Neural progenitor cell (in vitro differentiated cells): ENCODE measurements at regions not wholly inside any gene's neighbourhood (a gene's known extent, or its start where the extent isn't known, plus 50 kb on each side); places are given as distances from the start of the nearest gene placed in this dataset.
A peak's percentile ranks its signal among the peaks of the same experiment; 100 is the strongest.

Experiments
- DNase-seq: peaks from one replicate; pipeline ENCODE4 v3.0.0-alpha.2; 2016; ENCODE audit warnings: low spot score
- H2AFZ ChIP-seq: fragments of 200-600 bp; sonication (generic); replicated peaks from 2 replicates; pipeline ENCODE4 v1.6.1; 2016; ENCODE audit warnings: antibody characterized with exemption
- H3F3A ChIP-seq: fragments of 200-600 bp; sonication (generic); 2 replicates; pipeline ENCODE4 v1.6.1; 2016; ENCODE audit warnings: antibody characterized with exemption, low read depth
- H3K27ac ChIP-seq: fragments of 200-600 bp; sonication (generic); 2 replicates; pipeline ENCODE4 v1.5.1; 2016; ENCODE audit warnings: mild to moderate bottlenecking
- H3K27me3 ChIP-seq: fragments of 200-600 bp; sonication (generic); 2 replicates; pipeline ENCODE4 v1.6.1; 2016; ENCODE audit warnings: mild to moderate bottlenecking, moderate library complexity
- H3K36me3 ChIP-seq: fragments of 200-600 bp; sonication (generic); 2 replicates; pipeline ENCODE4 v1.5.1; 2016
- H3K4me1 ChIP-seq: fragments of 200-600 bp; sonication (generic); 2 replicates; pipeline ENCODE4 v1.6.1; 2016; ENCODE audit warnings: mixed run types
- H3K4me2 ChIP-seq: fragments of 200-600 bp; sonication (generic); 2 replicates; pipeline ENCODE4 v1.6.1; 2016
- H3K4me3 ChIP-seq: fragments of 200-600 bp; sonication (generic); 2 replicates; pipeline ENCODE4 v1.5.1; 2016
- H3K79me2 ChIP-seq: fragments of 200-600 bp; sonication (generic); 2 replicates; pipeline ENCODE4 v1.6.1; 2016; ENCODE audit warnings: low read depth
- H3K9ac ChIP-seq: fragments of 200-600 bp; sonication (generic); 2 replicates; pipeline ENCODE4 v1.6.1; 2016
- H3K9me3 ChIP-seq: fragments of 200-600 bp; sonication (generic); 2 replicates; pipeline ENCODE4 v1.5.1; 2016; ENCODE audit warnings: low read depth
- H4K20me1 ChIP-seq: fragments of 200-600 bp; sonication (generic); 2 replicates; pipeline ENCODE4 v1.6.1; 2016; ENCODE audit warnings: low read depth
- H3K27ac Mint-ChIP-seq: 3 replicates; pipeline ENCODE4 v1.8.0; 2021; ENCODE audit warnings: mixed read lengths
- H3K27me3 Mint-ChIP-seq: 2 replicates; pipeline ENCODE4 v1.8.0; 2022; ENCODE audit warnings: low read depth, mild to moderate bottlenecking, inconsistent platforms, moderate library complexity, mixed read lengths; ENCODE audit not compliant: insufficient read depth
- H3K36me3 Mint-ChIP-seq: 3 replicates; pipeline ENCODE4 v1.8.0; 2021; ENCODE audit warnings: mixed read lengths
- H3K4me1 Mint-ChIP-seq: 3 replicates; pipeline ENCODE4 v1.8.0; 2021; ENCODE audit warnings: mixed read lengths
- H3K4me3 Mint-ChIP-seq: 3 replicates; pipeline ENCODE4 v1.8.0; 2021; ENCODE audit warnings: mild to moderate bottlenecking, moderate library complexity, mixed read lengths
- H3K9me3 Mint-ChIP-seq: 3 replicates; pipeline ENCODE4 v1.8.0; 2020; ENCODE audit warnings: mixed read lengths
- EZH2 ChIP-seq: fragments of 200-600 bp; sonication (generic); IDR thresholded peaks from 2 replicates; pipeline ENCODE4 v1.6.1; 2017; ENCODE audit warnings: antibody characterized with exemption, mild to moderate bottlenecking, moderate library complexity
- EZH2phosphoT487 ChIP-seq: fragments of 200-600 bp; sonication (generic); IDR thresholded peaks from 2 replicates; pipeline ENCODE4 v1.6.1; 2017; ENCODE audit warnings: antibody characterized with exemption
- TF ChIP-seq, protein P1 (sequence below): fragments of 200-600 bp; sonication (generic); IDR thresholded peaks from 2 replicates; pipeline ENCODE4 v1.5.1; 2017; ENCODE audit warnings: antibody characterized with exemption, mild to moderate bottlenecking

GRCh38 chrX:68914479-68914946 lies 85.7 kb downstream of the EFNB1 start:
- peaks cover 8% of the 10 kb centered on the region for H3K9me3 Mint-ChIP-seq
- peak; percentile 57 for DNase-seq
- H3K4me3 Mint-ChIP-seq = no peak overlapping the region
- H3K36me3 Mint-ChIP-seq = no peaks in the 10 kb centered on the region
- no peaks in the 10 kb centered on the region for H3K9me3 ChIP-seq
- H3K36me3 ChIP-seq = no peaks in the 10 kb centered on the region
- H3K27ac ChIP-seq = no peak overlapping the region
- H3K27me3 Mint-ChIP-seq = peaks cover 12% of the 10 kb centered on the region
- H4K20me1 ChIP-seq = peaks cover 18% of the 10 kb centered on the region
- H3K4me1 ChIP-seq = peaks cover 21% of the 10 kb centered on the region
- H3K27ac Mint-ChIP-seq = no peak overlapping the region
- H3K79me2 ChIP-seq = no peaks in the 10 kb centered on the region
- TF ChIP-seq EZH2phosphoT487 (no peak), EZH2 (no peak)
- TF ChIP-seq, protein P1, sequence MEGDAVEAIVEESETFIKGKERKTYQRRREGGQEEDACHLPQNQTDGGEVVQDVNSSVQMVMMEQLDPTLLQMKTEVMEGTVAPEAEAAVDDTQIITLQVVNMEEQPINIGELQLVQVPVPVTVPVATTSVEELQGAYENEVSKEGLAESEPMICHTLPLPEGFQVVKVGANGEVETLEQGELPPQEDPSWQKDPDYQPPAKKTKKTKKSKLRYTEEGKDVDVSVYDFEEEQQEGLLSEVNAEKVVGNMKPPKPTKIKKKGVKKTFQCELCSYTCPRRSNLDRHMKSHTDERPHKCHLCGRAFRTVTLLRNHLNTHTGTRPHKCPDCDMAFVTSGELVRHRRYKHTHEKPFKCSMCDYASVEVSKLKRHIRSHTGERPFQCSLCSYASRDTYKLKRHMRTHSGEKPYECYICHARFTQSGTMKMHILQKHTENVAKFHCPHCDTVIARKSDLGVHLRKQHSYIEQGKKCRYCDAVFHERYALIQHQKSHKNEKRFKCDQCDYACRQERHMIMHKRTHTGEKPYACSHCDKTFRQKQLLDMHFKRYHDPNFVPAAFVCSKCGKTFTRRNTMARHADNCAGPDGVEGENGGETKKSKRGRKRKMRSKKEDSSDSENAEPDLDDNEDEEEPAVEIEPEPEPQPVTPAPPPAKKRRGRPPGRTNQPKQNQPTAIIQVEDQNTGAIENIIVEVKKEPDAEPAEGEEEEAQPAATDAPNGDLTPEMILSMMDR = no peak
- H3K27me3 ChIP-seq = peaks cover 40% of the 10 kb centered on the region
- H3K9ac ChIP-seq = no peak overlapping the region
- no peak overlapping the region for H2AFZ ChIP-seq
- peak overlapping the region; percentile 10 for H3K4me2 ChIP-seq
- H3K4me3 ChIP-seq = no peak overlapping the region
- peaks cover 10% of the 10 kb centered on the region for H3F3A ChIP-seq
- peaks cover 62% of the 10 kb centered on the region for H3K4me1 Mint-ChIP-seq

- Histone ChIP-seq H3K4me3 (peak overlapping the region; percentile 32), H3K9ac (no peak overlapping the region), H3K4me1 (peaks cover 20% of the 10 kb centered on the region), H3K27me3 (peaks cover 27% of the 10 kb centered on the region), H3K36me3 (no peaks in the 10 kb centered on the region), H2AFZ (no peak overlapping the region), H3K9me3 (no peaks in the 10 kb centered on the region), H3K79me2 (no peaks in the 10 kb centered on the region), H3K4me2 (peak overlapping the region; percentile 67), H3F3A (peaks cover 8% of the 10 kb centered on the region), H3K27ac (no peak overlapping the region), H4K20me1 (peaks cover 17% of the 10 kb centered on the region)
- Mint-ChIP-seq H3K4me1 (peaks cover 65% of the 10 kb centered on the region), H3K27me3 (peaks cover 12% of the 10 kb centered on the region), H3K4me3 (peak overlapping the region; percentile 77), H3K9me3 (peaks cover 6% of the 10 kb centered on the region), H3K36me3 (no peaks in the 10 kb centered on the region), H3K27ac (peak overlapping the region; percentile 99)
- peak; percentile 49 for DNase-seq
- no peak for TF ChIP-seq EZH2phosphoT487
- TF ChIP-seq, protein P1 = no peak
- TF ChIP-seq EZH2 = no peak
Observed at GRCh38 chrX:68913249-68913547, 84.4 kb downstream of the EFNB1 start.

- H3K79me2 ChIP-seq = no peaks in the 10 kb centered on the region
- H3K4me3 Mint-ChIP-seq = peak overlapping the region; percentile 77
- H4K20me1 ChIP-seq = peaks cover 9% of the 10 kb centered on the region
- no peak overlapping the region for H2AFZ ChIP-seq
- H3K9me3 ChIP-seq = no peaks in the 10 kb centered on the region
- no peaks in the 10 kb centered on the region for H3K36me3 ChIP-seq
- peaks cover 12% of the 10 kb centered on the region for H3K4me1 ChIP-seq
- H3K4me1 Mint-ChIP-seq = peaks cover 59% of the 10 kb centered on the region
- H3K27ac ChIP-seq = no peak overlapping the region
- H3K27me3 Mint-ChIP-seq = peaks cover 12% of the 10 kb centered on the region
- no peak for TF ChIP-seq EZH2phosphoT487
- no peak for TF ChIP-seq EZH2
- TF ChIP-seq, protein P1 = no peak
- H3K9me3 Mint-ChIP-seq = peaks cover 6% of the 10 kb centered on the region
- DNase-seq = peak; percentile 57
- no peak overlapping the region for H3K9ac ChIP-seq
- peaks cover 3% of the 10 kb centered on the region for H3F3A ChIP-seq
- peaks cover 22% of the 10 kb centered on the region for H3K27me3 ChIP-seq
- H3K4me2 ChIP-seq = peak overlapping the region; percentile 67
- peak overlapping the region; percentile 32 for H3K4me3 ChIP-seq
- H3K27ac Mint-ChIP-seq = no peak overlapping the region
- H3K36me3 Mint-ChIP-seq = no peaks in the 10 kb centered on the region
Observed at GRCh38 chrX:68912113-68912512, 83.3 kb downstream of the EFNB1 start.
